ENCODE measurements at regions not wholly inside any gene's neighbourhood (a gene's known extent, or its start where the extent isn't known, plus 50 kb on each side); places are given as distances from the start of the nearest gene placed in this dataset.

GRCh38 chr3:152079980-152080379, 188.7 kb upstream of the MBNL1 start:
- CTCF ChIA-PET (ENCODE audit: partially characterized antibody) = no interaction called here
- FAIRE-seq = no peak
- TF ChIP-seq HDAC6 (IDR thresholded peaks at IDR 0.05; ENCODE audit: low read depth, low read length) = no peak
- TF ChIP-seq SUZ12 (IDR thresholded peaks at IDR 0.05; ENCODE audit: low read length) = no peak
- no peak for TF ChIP-seq FOSL1 (IDR thresholded peaks at IDR 0.05; ENCODE audit: insufficient read depth, low read depth, low read length)
- TF ChIP-seq ASH2L (IDR thresholded peaks at IDR 0.05; ENCODE audit: low read length) = no peak
- no peak for TF ChIP-seq BCL11A (IDR thresholded peaks at IDR 0.05; ENCODE audit: low read depth in 2 of 2, low read length in 2 of 2)
- no peak for TF ChIP-seq BACH1 (IDR thresholded peaks at IDR 0.05; ENCODE audit: low read length)
- no peak for TF ChIP-seq NANOG (IDR thresholded peaks at IDR 0.05; ENCODE audit: insufficient read depth, low read depth, low read length, poor library complexity, severe bottlenecking)
- no peak for TF ChIP-seq SP1 (IDR thresholded peaks at IDR 0.05; ENCODE audit: low read depth, low read length)
- TF ChIP-seq SP2 (IDR thresholded peaks at IDR 0.05; ENCODE audit: low read length) = no peak
- no peak for TF ChIP-seq EZH2 (IDR thresholded peaks at IDR 0.05; ENCODE audit: low read depth, low read length, severe bottlenecking)
- no peak for TF ChIP-seq RNF2 (IDR thresholded peaks at IDR 0.05; ENCODE audit: borderline replicate concordance, low read depth, low read length, missing control alignments, poor library complexity, severe bottlenecking)
- TF ChIP-seq CBX8 (IDR thresholded peaks at IDR 0.05; ENCODE audit: borderline replicate concordance, low read depth, low read length) = no peak
- TF ChIP-seq MAX (IDR thresholded peaks at IDR 0.05) = no peak
- no peak for TF ChIP-seq JUND (IDR thresholded peaks at IDR 0.05; ENCODE audit: low read length)
- TF ChIP-seq TBP (IDR thresholded peaks at IDR 0.05; ENCODE audit: low read depth, low read length) = no peak

More at GRCh38 chr3:152079980-152080379, 188.7 kb upstream of the MBNL1 start:
- H3K36me3 ChIP-seq (ENCODE audit: control insufficient read depth in 2 of 4, insufficient read depth in 4 of 4, low read length in 3 of 4) = no peaks in the 10 kb centered on the region
- H4K91ac ChIP-seq (replicated peaks; ENCODE audit: insufficient read length, low read length) = no peak overlapping the region
- H4K5ac ChIP-seq (ENCODE audit: insufficient read length, low read depth, low read length) = no peak overlapping the region
- H3K23me2 ChIP-seq (ENCODE audit: low read depth, low read length) = no peaks in the 10 kb centered on the region
- no peak overlapping the region for H2BK5ac ChIP-seq (ENCODE audit: low read depth, low read length)
- H3K23ac ChIP-seq (ENCODE audit: insufficient read length) = no peak overlapping the region
- no peak overlapping the region for H3K27ac ChIP-seq (ENCODE audit: low read depth, low read length)
- peaks cover 0 to 6% (median 2%) of the 10 kb centered on the region in 4 experiments; a peak in 3 of 7 replicates for H3K4me1 ChIP-seq (replicated peaks in 1 of 4; ENCODE audit: control insufficient read depth in 3 of 4, insufficient read depth in 4 of 4, low read length in 3 of 4)
- H3K14ac ChIP-seq (ENCODE audit: insufficient read length) = no peak overlapping the region
- H3K18ac ChIP-seq (ENCODE audit: extremely low read depth, low read length) = no peak overlapping the region
- peaks cover 4 to 7% of the 10 kb centered on the region in 2 experiments; a peak in 1 of 4 replicates for H3K9me3 ChIP-seq (ENCODE audit: insufficient read depth in 2 of 2, low read depth in 1 of 2, low read length in 1 of 2)
- no peak overlapping the region for H2AK5ac ChIP-seq (ENCODE audit: low read depth, low read length)
- H3K79me1 ChIP-seq (ENCODE audit: low read depth, low read length) = no peaks in the 10 kb centered on the region
- no peak overlapping the region for H2BK15ac ChIP-seq (ENCODE audit: low read length)
- H3K4ac ChIP-seq (replicated peaks; ENCODE audit: insufficient read length, low read depth, low read length) = no peak overlapping the region
- H3K9ac ChIP-seq (replicated peaks in 1 of 4; ENCODE audit: extremely low read depth in 1 of 4, low read depth in 3 of 4, low read length in 3 of 4) = no peak overlapping the region
- no peaks in the 10 kb centered on the region; a peak in 1 of 7 replicates for H3K27me3 ChIP-seq (replicated peaks in 1 of 4; ENCODE audit: control insufficient read depth in 3 of 4, extremely low read depth in 1 of 4, insufficient read depth in 3 of 4, low read length in 3 of 4)
- H4K8ac ChIP-seq (ENCODE audit: extremely low read depth, insufficient read depth, low read length) = no peak overlapping the region
- H2BK12ac ChIP-seq (ENCODE audit: low read depth, low read length) = no peak overlapping the region
- no peak overlapping the region for H3K4me2 ChIP-seq (ENCODE audit: insufficient read depth in 1 of 2, low read depth in 2 of 2, low read length in 2 of 2)
- H3K56ac ChIP-seq (replicated peaks; ENCODE audit: insufficient read length, low read depth, low read length) = no peak overlapping the region
- no peaks in the 10 kb centered on the region for H4K20me1 ChIP-seq (replicated peaks in 1 of 2; ENCODE audit: control insufficient read depth in 1 of 2, insufficient read depth in 2 of 2, low read length in 2 of 2)
- 89% methylated on average over 2 of the region's 2 CpGs; no CpG with 5 or more reads in 1 of the 2 experiments for WGBS, 2 experiments (ENCODE audit: extremely low coverage in 1 of 2, insufficient coverage in 1 of 2, insufficient read length in 1 of 2, insufficient replicate concordance in 2 of 2, low coverage in 1 of 2, low lambda C conversion rate in 2 of 2, missing lambda C conversion rate in 1 of 2)
- H3K4me3 ChIP-seq (ENCODE audit: extremely low read depth in 1 of 4, insufficient read depth in 2 of 4, low read depth in 3 of 4, low read length in 4 of 4) = no peak overlapping the region
- no peak overlapping the region for H2BK20ac ChIP-seq (ENCODE audit: low read length)
- no peak overlapping the region for H2AFZ ChIP-seq (ENCODE audit: low read length)
- no peaks in the 10 kb centered on the region for H3K79me2 ChIP-seq (ENCODE audit: control insufficient read depth in 1 of 2, insufficient read depth in 2 of 2, low read length in 2 of 2)
- no peak for DNase-seq (ENCODE audit: low read depth in 1 of 2, low spot score in 2 of 2)
- no peak overlapping the region for H2BK120ac ChIP-seq (replicated peaks; ENCODE audit: low read depth, low read length)
- POLR2A ChIA-PET (ENCODE audit: partially characterized antibody) = no interaction called here
